SK-N-SH (cell line): ENCODE measurements at regions not wholly inside any gene's neighbourhood (a gene's known extent, or its start where the extent isn't known, plus 50 kb on each side); places are given as distances from the start of the nearest gene placed in this dataset.

Source experiments
- CTCF ChIA-PET: fragments of 300-600, 350-600 bp; formaldehyde crosslinking; extraction: SDS; loops from one replicate; lab custom pipeline; 2021; lab: Yijun Ruan, JAX
- POLR2A ChIA-PET: fragments of 350-600 bp; sonication (Branson Sonifier 250); formaldehyde crosslinking; extraction: SDS; loops from one replicate; lab custom pipeline; 2020; ENCODE audit warnings: antibody characterized with exemption, inconsistent platforms; lab: Yijun Ruan, JAX
- DNase-seq: peaks from one replicate; pipeline ENCODE4 v3.0.0; 2012
- H2AFZ ChIP-seq: fragments of 200-600 bp; sonication (generic); 2 replicates; pipeline ENCODE4 v1.8.1; 2016; ENCODE audit warnings: antibody characterized with exemption, mild to moderate bottlenecking, low read depth
- H3F3A ChIP-seq: fragments of 200-600 bp; sonication (generic); replicated peaks from 2 replicates; pipeline ENCODE3; 2016; ENCODE audit warnings: antibody characterized with exemption, mild to moderate bottlenecking; ENCODE audit not compliant: insufficient read depth
- H3K27ac ChIP-seq, 2 experiments: fragments of 200-500 bp in 1 of 2; fragments of 200-600 bp in 1 of 2; sonication (Bioruptor generic) in 1 of 2; sonication (generic), shearing (Covaris generic) in 1 of 2; 2 replicates each; pipeline versions ENCODE4 v1.5.1 to v1.6.1; 2014 to 2016; ENCODE audit warnings: low read depth in 2 of 2, inconsistent platforms in 1 of 2, low read length in 1 of 2, mild to moderate bottlenecking in 1 of 2, mixed read lengths in 1 of 2
- H3K27me3 ChIP-seq: fragments of 200-600 bp; sonication (generic), shearing (Covaris generic); 2 replicates; pipeline ENCODE4 v1.6.1; 2016; ENCODE audit warnings: mixed run types; ENCODE audit not compliant: insufficient read depth
- H3K36me3 ChIP-seq, 2 experiments: fragments of 200-500 bp in 1 of 2; fragments of 200-600 bp in 1 of 2; sonication (Bioruptor generic) in 1 of 2; sonication (generic) in 1 of 2; replicated peaks in 1 of 2; 2 replicates each; pipeline versions ENCODE3 to v1.5.1; 2014 to 2016; ENCODE audit warnings: low read length in 1 of 2, mild to moderate bottlenecking in 1 of 2; ENCODE audit not compliant: insufficient read depth in 2 of 2, control insufficient read depth in 1 of 2
- H3K4me1 ChIP-seq, 2 experiments: fragments of 200-500 bp in 1 of 2; fragments of 200-600 bp in 1 of 2; sonication (Bioruptor generic) in 1 of 2; sonication (generic), shearing (Covaris generic) in 1 of 2; 2 replicates each; pipeline versions ENCODE4 v1.5.1 to v1.6.1; 2014 to 2016; ENCODE audit warnings: low read depth in 1 of 2, low read length in 1 of 2, mixed run types in 1 of 2; ENCODE audit not compliant: insufficient read depth in 2 of 2, control insufficient read depth in 1 of 2
- H3K4me2 ChIP-seq: fragments of 200-600 bp; sonication (generic), shearing (Covaris generic); 2 replicates; pipeline ENCODE4 v1.6.1; 2017; ENCODE audit warnings: mixed run types
- H3K4me3 ChIP-seq, 2 experiments: fragments of 200-500 bp in 1 of 2; fragments of 200-600 bp in 1 of 2; sonication (Bioruptor generic) in 1 of 2; sonication (generic), shearing (Covaris generic) in 1 of 2; 2 replicates each; pipeline versions ENCODE4 v1.5.1 to v1.8.1; 2014 to 2016; ENCODE audit warnings: low read depth in 2 of 2, inconsistent platforms in 1 of 2, low read length in 1 of 2, mild to moderate bottlenecking in 1 of 2, mixed read lengths in 1 of 2, moderate library complexity in 1 of 2
- H3K79me2 ChIP-seq: fragments of 200-600 bp; sonication (generic); 2 replicates; pipeline ENCODE4 v1.8.1; 2017; ENCODE audit warnings: mild to moderate bottlenecking; ENCODE audit not compliant: insufficient read depth
- H3K9ac ChIP-seq: fragments of 200-600 bp; sonication (generic); 2 replicates; pipeline ENCODE4 v1.6.1; 2017; ENCODE audit warnings: mixed run types
- H3K9me2 ChIP-seq: fragments of 200-600 bp; sonication (generic); 2 replicates; pipeline ENCODE4 v1.6.1; 2017; ENCODE audit warnings: mixed run types
- H3K9me3 ChIP-seq: fragments of 200-600 bp; sonication (generic); 2 replicates; pipeline ENCODE4 v1.6.1; 2017; ENCODE audit warnings: mixed run types, mild to moderate bottlenecking, moderate library complexity
- H4K20me1 ChIP-seq: fragments of 200-600 bp; sonication (generic); 2 replicates; pipeline ENCODE4 v1.6.1; 2017; ENCODE audit warnings: mild to moderate bottlenecking, mixed run types; ENCODE audit not compliant: insufficient read depth
- CHD2 ChIP-seq: fragments of 150-350 bp; IDR thresholded peaks from 2 replicates; pipeline ENCODE4 v1.6.1; 2018; ENCODE audit warnings: low read length; ENCODE audit not compliant: partially characterized antibody
- CTCF ChIP-seq: fragments of 200-600 bp; sonication (generic); IDR thresholded peaks from 2 replicates; pipeline ENCODE4 v1.6.1; 2017; ENCODE audit warnings: antibody characterized with exemption, mild to moderate bottlenecking, moderate library complexity
- EZH2phosphoT487 ChIP-seq: fragments of 200-600 bp; sonication (generic); IDR thresholded peaks from 2 replicates; pipeline ENCODE4 v1.6.1; 2017; ENCODE audit warnings: low read depth, mixed run types, mild to moderate bottlenecking, antibody characterized with exemption, moderate library complexity, borderline replicate concordance
- FOSL2 ChIP-seq: IDR thresholded peaks from 2 replicates; pipeline ENCODE4 v1.4.0; 2012; ENCODE audit warnings: low read depth, mild to moderate bottlenecking, moderate library complexity, borderline replicate concordance
- FOXJ3 ChIP-seq: sonication (generic); formaldehyde crosslinking; IDR thresholded peaks from 2 replicates; pipeline ENCODE4 v1.5.1; 2020; ENCODE audit warnings: mild to moderate bottlenecking, missing genetic modification reagents
- GABPA ChIP-seq: IDR thresholded peaks from 2 replicates; pipeline ENCODE4 v1.4.0; 2012; ENCODE audit warnings: low read depth, mild to moderate bottlenecking
- MXI1 ChIP-seq: IDR thresholded peaks from 2 replicates; pipeline ENCODE4 v1.6.1; 2012; ENCODE audit warnings: mild to moderate bottlenecking, low read depth, low read length, improper control_type of control experiment
- NFIC ChIP-seq: IDR thresholded peaks from 2 replicates; pipeline ENCODE4 v1.4.0; 2012; ENCODE audit warnings: borderline replicate concordance
- POLR2AphosphoS5 ChIP-seq: IDR thresholded peaks from 2 replicates; pipeline ENCODE4 v1.6.1; 2012; ENCODE audit warnings: low read depth, low read length
- RAD21 ChIP-seq: IDR thresholded peaks from 2 replicates; pipeline ENCODE4 v1.6.1; 2012; ENCODE audit warnings: mild to moderate bottlenecking, low read length
- RCOR1 ChIP-seq: fragments of 150-350 bp; IDR thresholded peaks from 2 replicates; pipeline ENCODE4 v1.6.1; 2017; ENCODE audit warnings: antibody characterized with exemption, low read length
- RFX5 ChIP-seq: IDR thresholded peaks from 2 replicates; pipeline ENCODE4 v1.6.1; 2012; ENCODE audit warnings: mild to moderate bottlenecking, improper control_type of control experiment, low read length
- RXRA ChIP-seq: IDR thresholded peaks from 2 replicates; pipeline ENCODE4 v1.4.0; 2012; ENCODE audit warnings: low read depth, mild to moderate bottlenecking, borderline replicate concordance
- SIN3A ChIP-seq: IDR thresholded peaks from 2 replicates; pipeline ENCODE4 v1.6.1; 2012; ENCODE audit warnings: low read depth, mild to moderate bottlenecking, low read length, moderate library complexity, borderline replicate concordance
- USF1 ChIP-seq: IDR thresholded peaks from 2 replicates; pipeline ENCODE4 v1.4.0; 2012; ENCODE audit warnings: low read depth, borderline replicate concordance
- USF2 ChIP-seq: fragments of 150-350 bp; IDR thresholded peaks from 2 replicates; pipeline ENCODE4 v1.6.1; 2017; ENCODE audit warnings: antibody characterized with exemption, low read length, low read depth, borderline replicate concordance
- ZBTB33 ChIP-seq: IDR thresholded peaks from 2 replicates; pipeline ENCODE4 v1.4.0; 2012; ENCODE audit warnings: low read depth, borderline replicate concordance
- WGBS: methylation state at CpG from one replicate; pipeline ENCODE4 v1.1.6; 2017; ENCODE audit warnings: low lambda C conversion rate; 5-methylcytosine and 5-hydroxymethylcytosine counted together

DNA sequence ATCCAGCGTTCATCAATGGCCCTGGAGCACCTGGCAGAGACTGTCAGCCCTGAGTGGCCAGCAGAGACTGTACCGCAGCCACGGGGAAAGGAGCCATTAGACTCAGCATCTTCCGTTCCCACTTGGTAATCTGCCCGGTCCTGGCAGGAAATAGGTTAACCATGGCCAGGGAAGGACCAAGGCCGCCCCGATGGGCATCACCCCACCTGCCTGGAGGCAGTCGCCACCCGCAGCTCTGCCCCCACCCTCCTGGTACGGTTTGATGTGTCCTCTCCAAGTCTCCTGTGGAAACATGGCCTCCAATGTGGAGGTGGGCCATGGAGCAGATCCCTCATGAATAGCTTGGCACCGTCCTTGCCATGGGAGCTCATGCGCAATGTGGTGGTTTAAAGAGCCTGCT is 75.3 kb downstream of the RTP5 start (continued):
- no peak for TF ChIP-seq RFX5
- no peak for TF ChIP-seq USF2
- TF ChIP-seq RXRA, result no peak
- no peak for TF ChIP-seq NFIC

DNA sequence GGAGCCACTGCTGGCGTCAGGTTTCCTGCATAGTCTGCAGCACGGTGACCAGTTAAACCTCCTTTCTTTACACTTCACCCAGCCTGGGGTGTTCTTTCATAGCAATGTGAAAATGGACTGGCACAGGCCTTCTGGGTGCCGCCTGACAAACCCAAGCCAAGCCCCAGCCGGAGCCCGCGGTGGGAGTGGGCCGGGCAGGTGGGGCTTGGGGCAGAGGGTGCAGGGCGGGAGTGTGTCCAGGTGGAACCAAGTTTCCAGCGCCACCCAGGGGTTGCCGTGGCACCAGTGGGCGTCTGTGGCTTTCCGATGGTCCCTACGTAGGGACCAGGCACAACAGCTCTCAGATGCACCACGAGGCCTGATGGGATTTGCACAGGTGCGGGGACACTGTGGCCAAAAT is 75.8 kb downstream of the RTP5 start:
- ChIA-PET CTCF (interaction anchor here (1.4 kb wide), 1 partner anchor 10 kb away, joined by 4 read pairs; no protein-coding TSS in a partner anchor), POLR2A (no interaction called here)
- Histone ChIP-seq H3K9me2 (no peaks in the 10 kb centered on the region), H3K4me2 (no peak overlapping the region), H3K9me3 (no peaks in the 10 kb centered on the region), H3K4me1 (peaks cover 0 to 11% of the 10 kb centered on the region in 2 experiments; a peak in 1 of 4 replicates), H3K36me3 (no peaks in the 10 kb centered on the region), H3K9ac (no peak overlapping the region), H3K27ac (no peak overlapping the region), H3K4me3 (no peak overlapping the region), H3K79me2 (no peaks in the 10 kb centered on the region), H2AFZ (no peak overlapping the region), H3F3A (no peaks in the 10 kb centered on the region), H4K20me1 (no peaks in the 10 kb centered on the region), H3K27me3 (no peaks in the 10 kb centered on the region)
- TF ChIP-seq GABPA (no peak), EZH2phosphoT487 (no peak), RXRA (no peak), ZBTB33 (no peak), MXI1 (no peak), USF1 (no peak), POLR2AphosphoS5 (no peak), FOSL2 (no peak), FOXJ3 (CRISPR knock-in tag) (no peak), USF2 (no peak), SIN3A (no peak), RAD21 (no peak), RCOR1 (no peak), CTCF (no peak), CHD2 (no peak), RFX5 (no peak)
- no peak for DNase-seq
- 91% methylated on average over 8 of the region's 15 CpGs for WGBS
